ENCODE measurements at regions not wholly inside any gene's neighbourhood (a gene's known extent, or its start where the extent isn't known, plus 50 kb on each side); places are given as distances from the start of the nearest gene placed in this dataset.

GRCh38 chr9:79308012-79308411 is 263.8 kb upstream of the TLE4 start:
- Histone ChIP-seq H3K9me3 (no peaks in the 10 kb centered on the region), H3K4me3 (replicated peaks in 1 of 3) (no peak overlapping the region), H3K27me3 (no peaks in the 10 kb centered on the region), H3K36me3 (no peaks in the 10 kb centered on the region), H3K27ac (no peak overlapping the region), H3K4me1 (no peaks in the 10 kb centered on the region)
- intact Hi-C loops (cut with DNase I): no loop called here
- DNase-seq: no peak
- WGBS, 2 donors: 51 to 62% methylated on average over 6 of the region's 6 CpGs
- no peak for TF ChIP-seq POLR2A (IDR thresholded peaks at IDR 0.05)
- TF ChIP-seq, protein P1, sequence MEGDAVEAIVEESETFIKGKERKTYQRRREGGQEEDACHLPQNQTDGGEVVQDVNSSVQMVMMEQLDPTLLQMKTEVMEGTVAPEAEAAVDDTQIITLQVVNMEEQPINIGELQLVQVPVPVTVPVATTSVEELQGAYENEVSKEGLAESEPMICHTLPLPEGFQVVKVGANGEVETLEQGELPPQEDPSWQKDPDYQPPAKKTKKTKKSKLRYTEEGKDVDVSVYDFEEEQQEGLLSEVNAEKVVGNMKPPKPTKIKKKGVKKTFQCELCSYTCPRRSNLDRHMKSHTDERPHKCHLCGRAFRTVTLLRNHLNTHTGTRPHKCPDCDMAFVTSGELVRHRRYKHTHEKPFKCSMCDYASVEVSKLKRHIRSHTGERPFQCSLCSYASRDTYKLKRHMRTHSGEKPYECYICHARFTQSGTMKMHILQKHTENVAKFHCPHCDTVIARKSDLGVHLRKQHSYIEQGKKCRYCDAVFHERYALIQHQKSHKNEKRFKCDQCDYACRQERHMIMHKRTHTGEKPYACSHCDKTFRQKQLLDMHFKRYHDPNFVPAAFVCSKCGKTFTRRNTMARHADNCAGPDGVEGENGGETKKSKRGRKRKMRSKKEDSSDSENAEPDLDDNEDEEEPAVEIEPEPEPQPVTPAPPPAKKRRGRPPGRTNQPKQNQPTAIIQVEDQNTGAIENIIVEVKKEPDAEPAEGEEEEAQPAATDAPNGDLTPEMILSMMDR (IDR thresholded peaks at IDR 0.05): no peak

GRCh38 chr9:79312686-79313421 is 258.9 kb upstream of the TLE4 start:
- TF ChIP-seq POLR2A (IDR thresholded peaks at IDR 0.05): no peak
- TF ChIP-seq, protein P1 (IDR thresholded peaks at IDR 0.05): no peak
- intact Hi-C loops (cut with DNase I): no loop called here
- WGBS, 2 donors: 82 to 86% methylated on average over 13 of the region's 13 CpGs

GRCh38 chr9:79325501-79325900 is 246.3 kb upstream of the TLE4 start:
- no peaks in the 10 kb centered on the region for H3K27me3 ChIP-seq
- no peaks in the 10 kb centered on the region for H3K4me1 ChIP-seq
- no peak for DNase-seq
- WGBS, 2 donors: 56 to 66% methylated on average over 3 of the region's 3 CpGs
- intact Hi-C loops (cut with DNase I): no loop called here
- no peaks in the 10 kb centered on the region for H3K9me3 ChIP-seq
- H3K36me3 ChIP-seq: no peaks in the 10 kb centered on the region
- no peak for TF ChIP-seq POLR2A (IDR thresholded peaks at IDR 0.05)
- TF ChIP-seq, protein P1 (IDR thresholded peaks at IDR 0.05): no peak
- no peak overlapping the region for H3K27ac ChIP-seq
- H3K4me3 ChIP-seq (replicated peaks in 1 of 3): no peak overlapping the region

More at GRCh38 chr9:79312686-79313421, 258.9 kb upstream of the TLE4 start:
- no peaks in the 10 kb centered on the region for H3K36me3 ChIP-seq
- no peaks in the 10 kb centered on the region for H3K4me1 ChIP-seq
- no peak overlapping the region for H3K27ac ChIP-seq
- no peaks in the 10 kb centered on the region for H3K9me3 ChIP-seq
- no peak overlapping the region for H3K4me3 ChIP-seq (replicated peaks in 1 of 3)
- H3K27me3 ChIP-seq: no peaks in the 10 kb centered on the region
- DNase-seq: no peak

GRCh38 chr9:79329861-79330260 is 241.9 kb upstream of the TLE4 start:
- 88 to 89% methylated on average over 1 of the region's 1 CpG for WGBS, 2 donors
- no peak overlapping the region for H3K27ac ChIP-seq
- no peak for TF ChIP-seq POLR2A (IDR thresholded peaks at IDR 0.05)
- TF ChIP-seq, protein P1 (IDR thresholded peaks at IDR 0.05): no peak

GRCh38 chr9:79334001-79334400 is 237.8 kb upstream of the TLE4 start:
- no peaks in the 10 kb centered on the region for H3K9me3 ChIP-seq
- TF ChIP-seq, protein P1 (IDR thresholded peaks at IDR 0.05): no peak
- no peak for TF ChIP-seq POLR2A (IDR thresholded peaks at IDR 0.05)
- H3K27ac ChIP-seq: no peak overlapping the region
- H3K4me1 ChIP-seq: no peaks in the 10 kb centered on the region
- 88 to 94% methylated on average over 6 of the region's 6 CpGs for WGBS, 2 donors
- no peak overlapping the region for H3K4me3 ChIP-seq (replicated peaks in 1 of 3)
- no peak for DNase-seq
- H3K36me3 ChIP-seq: no peaks in the 10 kb centered on the region
- H3K27me3 ChIP-seq: no peaks in the 10 kb centered on the region
- intact Hi-C loops (cut with DNase I): no loop called here

More at GRCh38 chr9:79329861-79330260, 241.9 kb upstream of the TLE4 start:
- no peaks in the 10 kb centered on the region for H3K4me1 ChIP-seq
- intact Hi-C loops (cut with DNase I): no loop called here
- no peaks in the 10 kb centered on the region for H3K27me3 ChIP-seq
- H3K9me3 ChIP-seq: no peaks in the 10 kb centered on the region
- no peak overlapping the region for H3K4me3 ChIP-seq (replicated peaks in 1 of 3)
- no peak for DNase-seq
- H3K36me3 ChIP-seq: no peaks in the 10 kb centered on the region

Data from thyroid gland (tissue), 4 donors.